Right kidney (tissue), 1 donor: ENCODE measurements at regions not wholly inside any gene's neighbourhood (a gene's known extent, or its start where the extent isn't known, plus 50 kb on each side); places are given as distances from the start of the nearest gene placed in this dataset.
"Not testable (repeated sequence)": the region's sequence is repeated elsewhere in the genome, so short reads cannot be mapped to it uniquely, and the experiment has no call there.

Experiments
- DNase-seq: peaks from one replicate; pipeline ENCODE4 v3.0.0-alpha.2; 2016

GRCh38 chr10:2525781-2526180 lies 541.6 kb upstream of the PFKP start:
- no peak for DNase-seq

GRCh38 chr10:2519139-2519538 lies 548.2 kb upstream of the PFKP start:
- no peak for DNase-seq

- DNase-seq = no peak
These were observed 558.2 kb upstream of the PFKP start for GRCh38 chr10:2509081-2509531.

GRCh38 chr10:2501366-2501940 lies 565.9 kb upstream of the PFKP start:
- DNase-seq = not testable (repeated sequence)

GRCh38 chr10:2494399-2494798 lies 572.9 kb upstream of the PFKP start:
- no peak for DNase-seq

- DNase-seq = no peak
These were observed 578.8 kb upstream of the PFKP start for GRCh38 chr10:2488446-2489005.

- no peak for DNase-seq
These were observed 579.4 kb upstream of the PFKP start for GRCh38 chr10:2487921-2488320.

GRCh38 chr10:2478656-2479055 lies 588.7 kb upstream of the PFKP start:
- no peak for DNase-seq

- no peak for DNase-seq
These were observed 590.4 kb upstream of the PFKP start for GRCh38 chr10:2476812-2477553.

GRCh38 chr10:2476218-2476811 lies 591.0 kb upstream of the PFKP start:
- no peak for DNase-seq

GRCh38 chr10:2475711-2476217 lies 591.6 kb upstream of the PFKP start:
- DNase-seq = no peak

GRCh38 chr10:2471811-2472210 lies 595.5 kb upstream of the PFKP start:
- DNase-seq = no peak

- DNase-seq = no peak
These were observed 597.5 kb upstream of the PFKP start for GRCh38 chr10:2469802-2470201.

GRCh38 chr10:2464483-2464882 lies 602.9 kb upstream of the PFKP start:
- DNase-seq = no peak

- DNase-seq = no peak
These were observed 604.0 kb upstream of the PFKP start for GRCh38 chr10:2463316-2463715.

- DNase-seq = no peak
These were observed 604.8 kb upstream of the PFKP start for GRCh38 chr10:2462581-2462980.

GRCh38 chr10:2460812-2461211 lies 606.5 kb upstream of the PFKP start:
- no peak for DNase-seq

- DNase-seq = no peak
These were observed 607.6 kb upstream of the PFKP start for GRCh38 chr10:2459713-2460112.

GRCh38 chr10:2456834-2457233 lies 610.5 kb upstream of the PFKP start:
- no peak for DNase-seq

GRCh38 chr10:2445370-2445769 lies 622.0 kb upstream of the PFKP start:
- no peak for DNase-seq

- no peak for DNase-seq
These were observed 627.4 kb upstream of the PFKP start for GRCh38 chr10:2439983-2440382.

GRCh38 chr10:2439000-2439399 lies 628.3 kb upstream of the PFKP start:
- DNase-seq = no peak

- DNase-seq = no peak
These were observed 629.0 kb upstream of the PFKP start for GRCh38 chr10:2438248-2438939.
